Activated CD8-positive, alpha-beta T cell treated with anti-CD3 and anti-CD28 coated beads for 36 hours (primary cell): ENCODE measurements at regions not wholly inside any gene's neighbourhood (a gene's known extent, or its start where the extent isn't known, plus 50 kb on each side); places are given as distances from the start of the nearest gene placed in this dataset.

Experiments
- ATAC-seq: fragments of 200-7000 bp; cut with Tn5 transposase; one replicate; pipeline ENCODE4 v1.10.0; 2021; ENCODE audit warnings: mild to moderate bottlenecking, moderate library complexity
- CTCF ChIA-PET: fragments of 350-600 bp; sonication (Branson Sonifier 250); formaldehyde crosslinking; loops from one replicate; lab custom pipeline; 2021; ENCODE audit warnings: antibody characterized with exemption; lab: Charles Lee
- POLR2A ChIA-PET: fragments of 350-600 bp; sonication (Branson Sonifier 250); formaldehyde crosslinking; loops from one replicate; lab custom pipeline; 2021; ENCODE audit warnings: antibody characterized with exemption; lab: Charles Lee
- DNase-seq: peaks from one replicate; pipeline ENCODE4 v3.0.0-alpha.2; 2020
- H3K27ac Mint-ChIP-seq: one replicate; pipeline ENCODE4 v1.8.0; 2021; ENCODE audit warnings: mild to moderate bottlenecking, mixed read lengths
- H3K27me3 Mint-ChIP-seq: one replicate; pipeline ENCODE4 v1.8.0; 2021; ENCODE audit warnings: mixed read lengths
- H3K36me3 Mint-ChIP-seq: one replicate; pipeline ENCODE4 v1.8.0; 2021; ENCODE audit warnings: low read depth, mixed read lengths
- H3K4me1 Mint-ChIP-seq: one replicate; pipeline ENCODE4 v1.8.0; 2021; ENCODE audit warnings: low read depth, mixed read lengths
- H3K4me3 Mint-ChIP-seq: one replicate; pipeline ENCODE4 v1.8.0; 2021; ENCODE audit warnings: mild to moderate bottlenecking, moderate library complexity, mixed read lengths
- H3K9me3 Mint-ChIP-seq: one replicate; pipeline ENCODE4 v1.8.0; 2021; ENCODE audit warnings: mixed read lengths
- CTCF ChIP-seq: fragments of 200-600 bp; IDR thresholded peaks from one replicate; pipeline ENCODE4 v1.8.0; 2022; ENCODE audit warnings: antibody characterized with exemption, mild to moderate bottlenecking
- intact Hi-C: fragments of 100-400 bp; cut with micrococcal nuclease; formaldehyde crosslinking; loops from one replicate; pipeline ENCODE4 v1.10.0; 2022

GRCh38 chr17:34161690-34162089 is 93.4 kb upstream of the CCL2 start:
- Mint-ChIP-seq H3K36me3 (no peaks in the 10 kb centered on the region), H3K4me3 (no peak overlapping the region), H3K27me3 (peaks cover 36% of the 10 kb centered on the region), H3K9me3 (no peaks in the 10 kb centered on the region), H3K27ac (no peak overlapping the region), H3K4me1 (no peaks in the 10 kb centered on the region)
- TF ChIP-seq CTCF: no peak
- CTCF ChIA-PET: interaction anchor here (0.8 to 1.1 kb wide), 4 partner anchors 9 to 383 kb away, joined by 3 to 4 read pairs (median 4); no protein-coding TSS in a partner anchor
- intact Hi-C loops: no loop called here
- POLR2A ChIA-PET: no interaction called here
- ATAC-seq (no peak), DNase-seq (no peak)

- Mint-ChIP-seq H3K27me3 (peaks cover 28% of the 10 kb centered on the region), H3K27ac (no peak overlapping the region), H3K36me3 (no peaks in the 10 kb centered on the region), H3K4me1 (no peaks in the 10 kb centered on the region), H3K9me3 (no peaks in the 10 kb centered on the region), H3K4me3 (no peak overlapping the region)
- no peak for ATAC-seq
- no peak for DNase-seq
- CTCF ChIA-PET: interaction anchor here (0.7 to 1.0 kb wide), 2 partner anchors 15 to 384 kb away, joined by 3 to 4 read pairs; no protein-coding TSS in a partner anchor
- intact Hi-C loops: no loop called here
- POLR2A ChIA-PET: no interaction called here
- TF ChIP-seq CTCF: no peak
Measured at GRCh38 chr17:34163123-34163522, 92.0 kb upstream of the CCL2 start.

GRCh38 chr17:34163646-34164045 is 91.4 kb upstream of the CCL2 start:
- DNase-seq (no peak), ATAC-seq (no peak)
- ChIA-PET POLR2A (no interaction called here), CTCF (interaction anchor here (1.0 kb wide), 1 partner anchor 15 kb away, joined by 3 read pairs; no protein-coding TSS in a partner anchor)
- H3K27ac Mint-ChIP-seq: no peak overlapping the region
- no peak for TF ChIP-seq CTCF
- no peaks in the 10 kb centered on the region for H3K36me3 Mint-ChIP-seq
- no peak overlapping the region for H3K4me3 Mint-ChIP-seq
- H3K4me1 Mint-ChIP-seq: no peaks in the 10 kb centered on the region
- intact Hi-C loops: no loop called here
- peaks cover 23% of the 10 kb centered on the region for H3K27me3 Mint-ChIP-seq
- H3K9me3 Mint-ChIP-seq: no peaks in the 10 kb centered on the region

- ChIA-PET POLR2A (no interaction called here), CTCF (interaction anchor here (1.4 kb wide), 1 partner anchor 8 kb away, joined by 4 read pairs; no protein-coding TSS in a partner anchor)
- no peaks in the 10 kb centered on the region for H3K9me3 Mint-ChIP-seq
- no peak for TF ChIP-seq CTCF
- intact Hi-C loops: no loop called here
- no peak overlapping the region for H3K4me3 Mint-ChIP-seq
- DNase-seq (no peak), ATAC-seq (no peak)
- peaks cover 15% of the 10 kb centered on the region for H3K27me3 Mint-ChIP-seq
- no peaks in the 10 kb centered on the region for H3K4me1 Mint-ChIP-seq
- H3K27ac Mint-ChIP-seq: no peak overlapping the region
- H3K36me3 Mint-ChIP-seq: no peaks in the 10 kb centered on the region
Measured at GRCh38 chr17:34164837-34165236, 90.2 kb upstream of the CCL2 start.

- POLR2A ChIA-PET: no interaction called here
- CTCF ChIA-PET: interaction anchor here (1.2 to 1.6 kb wide), 4 partner anchors 9 to 195 kb away, joined by 3 to 4 read pairs (median 4); no protein-coding TSS in a partner anchor
Measured at GRCh38 chr17:34166352-34166751, 88.7 kb upstream of the CCL2 start.

More at GRCh38 chr17:34166352-34166751, 88.7 kb upstream of the CCL2 start:
- peaks cover 1% of the 10 kb centered on the region for H3K4me1 Mint-ChIP-seq
- peaks cover 15% of the 10 kb centered on the region for H3K27me3 Mint-ChIP-seq
- ATAC-seq (no peak), DNase-seq (no peak)
- H3K36me3 Mint-ChIP-seq: no peaks in the 10 kb centered on the region
- H3K4me3 Mint-ChIP-seq: no peak overlapping the region
- TF ChIP-seq CTCF: no peak
- no peaks in the 10 kb centered on the region for H3K9me3 Mint-ChIP-seq
- H3K27ac Mint-ChIP-seq: no peak overlapping the region
- intact Hi-C loops: no loop called here
